Activated naive CD8-positive, alpha-beta T cell treated with anti-CD3 and anti-CD28 coated beads, Interleukin-2, amount 10 ng/mL, durations not matched to agents 7 days and 5 days (primary cell): ENCODE measurements at regions not wholly inside any gene's neighbourhood (a gene's known extent, or its start where the extent isn't known, plus 50 kb on each side); places are given as distances from the start of the nearest gene placed in this dataset.
"Not testable (repeated sequence)": the region's sequence is repeated elsewhere in the genome, so short reads cannot be mapped to it uniquely, and the experiment has no call there.

Source experiments
- ATAC-seq: fragments of 150-1000 bp; cut with Tn5 transposase; one replicate; pipeline ENCODE4 v1.10.0; 2021; ENCODE audit warnings: low read depth, moderate library complexity
- POLR2A ChIA-PET: fragments of 350-600 bp; sonication (Branson Sonifier 250); formaldehyde crosslinking; loops from one replicate; lab custom pipeline; 2021; ENCODE audit warnings: antibody characterized with exemption; lab: Charles Lee
- DNase-seq: peaks from one replicate; pipeline ENCODE4 v3.0.0; 2021
- H3K27ac Mint-ChIP-seq: one replicate; pipeline ENCODE4 v1.8.0; 2022; ENCODE audit warnings: mild to moderate bottlenecking, mixed read lengths
- H3K27me3 Mint-ChIP-seq: one replicate; pipeline ENCODE4 v1.8.0; 2022; ENCODE audit warnings: mild to moderate bottlenecking, moderate library complexity, mixed read lengths
- H3K36me3 Mint-ChIP-seq: one replicate; pipeline ENCODE4 v1.8.0; 2021; ENCODE audit warnings: mild to moderate bottlenecking, mixed read lengths
- H3K4me1 Mint-ChIP-seq: one replicate; pipeline ENCODE4 v1.8.0; 2021; ENCODE audit warnings: mixed read lengths
- H3K4me3 Mint-ChIP-seq: one replicate; pipeline ENCODE4 v1.8.0; 2022; ENCODE audit warnings: mild to moderate bottlenecking, moderate library complexity, mixed read lengths
- H3K9me3 Mint-ChIP-seq: one replicate; pipeline ENCODE4 v1.8.0; 2021; ENCODE audit warnings: mixed read lengths

DNA sequence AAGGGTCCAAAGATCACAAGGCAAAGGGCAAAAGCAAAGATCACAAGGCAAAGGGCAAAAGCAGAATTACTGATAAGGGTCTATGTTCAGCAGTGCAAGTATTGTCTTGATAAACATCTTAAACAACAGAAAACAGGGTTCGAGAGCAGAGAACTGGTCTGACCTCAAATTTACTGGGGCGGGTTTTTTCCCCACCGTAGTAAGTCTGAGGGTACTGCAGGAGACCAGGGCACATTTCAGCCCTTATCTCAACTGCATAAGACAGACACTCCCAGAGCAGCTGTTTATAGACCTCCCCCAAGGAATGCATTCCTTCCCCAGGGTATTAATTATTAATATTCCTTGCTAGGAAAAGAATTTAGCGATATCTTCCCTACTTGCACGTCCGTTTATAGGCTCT is 61.3 kb downstream of the ZNF860 start:
- H3K27ac Mint-ChIP-seq, H3K36me3 Mint-ChIP-seq, POLR2A ChIA-PET, ATAC-seq, DNase-seq, H3K27me3 Mint-ChIP-seq, H3K4me3 Mint-ChIP-seq, H3K4me1 Mint-ChIP-seq: not testable (repeated sequence)
- H3K9me3 Mint-ChIP-seq = peaks cover 14% of the 10 kb centered on the region

DNA sequence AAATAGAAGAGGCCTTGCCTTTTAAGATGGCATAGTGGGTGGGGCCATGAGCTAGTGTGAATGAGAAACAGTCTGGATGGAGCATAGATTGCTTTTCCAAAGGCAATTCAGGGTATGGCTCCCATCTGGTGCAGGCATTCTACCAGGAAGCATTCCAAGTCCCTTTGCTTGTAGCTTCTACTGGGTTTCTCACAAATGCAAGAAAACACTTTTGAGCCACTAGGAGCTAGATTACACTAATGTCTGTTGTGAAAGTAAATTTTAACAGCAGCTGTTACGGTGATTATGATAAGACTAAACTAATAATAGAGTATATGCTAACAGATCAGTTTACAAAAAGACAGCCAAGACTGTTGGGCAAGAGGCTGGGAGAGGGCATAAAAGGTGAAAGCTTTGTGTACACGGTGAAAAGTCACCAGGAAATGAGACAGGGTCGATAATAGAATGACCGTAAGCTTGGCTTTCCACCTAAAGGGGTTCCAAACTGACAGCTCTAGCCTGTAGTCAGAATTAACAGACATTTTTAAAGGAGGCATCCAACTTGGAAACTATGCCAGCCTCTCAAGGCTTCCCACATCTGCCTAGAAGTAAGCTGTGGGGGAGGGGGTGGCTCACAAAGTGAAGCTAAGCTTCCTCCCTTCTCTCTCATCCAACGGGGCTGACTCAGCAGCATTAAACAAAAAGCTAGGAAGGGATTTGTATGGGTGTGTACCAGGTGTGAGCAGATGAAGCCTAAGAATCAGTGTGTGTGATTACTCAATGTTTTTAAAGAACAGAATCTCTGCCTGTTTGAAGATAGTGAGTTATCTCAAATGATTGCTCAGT is 61.1 kb upstream of the GPD1L start:
- Mint-ChIP-seq H3K4me1 (no peaks in the 10 kb centered on the region), H3K4me3 (no peak overlapping the region), H3K27ac (no peak overlapping the region), H3K9me3 (peaks cover 15% of the 10 kb centered on the region), H3K36me3 (peaks cover 2% of the 10 kb centered on the region), H3K27me3 (no peaks in the 10 kb centered on the region)
- DNase-seq (no peak), ATAC-seq (no peak)
- POLR2A ChIA-PET = interaction anchor here (0.6 kb wide), 1 partner anchor 35 kb away, joined by 3 read pairs; no protein-coding TSS in a partner anchor

DNA sequence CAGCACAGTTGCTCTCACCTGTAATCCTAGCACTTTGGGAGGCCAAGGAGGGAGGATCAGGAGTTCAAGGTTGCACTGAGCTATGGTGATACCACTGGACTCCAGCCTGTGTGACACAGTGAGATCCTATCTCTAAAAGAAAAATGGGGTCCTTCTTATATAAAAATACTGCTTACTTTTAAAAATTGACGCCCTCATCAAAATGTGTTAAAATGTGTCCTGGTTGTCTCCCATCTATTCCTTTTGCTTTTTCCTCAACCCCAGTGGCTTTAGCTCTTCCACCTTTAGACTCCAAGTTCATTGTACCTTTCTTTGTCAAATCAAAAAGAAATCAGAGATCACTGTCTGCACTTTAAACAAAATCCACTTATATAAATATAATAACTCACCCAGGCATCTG is 60.3 kb upstream of the GPD1L start:
- DNase-seq (no peak), ATAC-seq (no peak)
- H3K4me3 Mint-ChIP-seq = no peak overlapping the region
- H3K9me3 Mint-ChIP-seq = peaks cover 15% of the 10 kb centered on the region
- peaks cover 2% of the 10 kb centered on the region for H3K36me3 Mint-ChIP-seq
- no peaks in the 10 kb centered on the region for H3K27me3 Mint-ChIP-seq
- POLR2A ChIA-PET = no interaction called here
- H3K27ac Mint-ChIP-seq = no peak overlapping the region
- H3K4me1 Mint-ChIP-seq = no peaks in the 10 kb centered on the region

DNA sequence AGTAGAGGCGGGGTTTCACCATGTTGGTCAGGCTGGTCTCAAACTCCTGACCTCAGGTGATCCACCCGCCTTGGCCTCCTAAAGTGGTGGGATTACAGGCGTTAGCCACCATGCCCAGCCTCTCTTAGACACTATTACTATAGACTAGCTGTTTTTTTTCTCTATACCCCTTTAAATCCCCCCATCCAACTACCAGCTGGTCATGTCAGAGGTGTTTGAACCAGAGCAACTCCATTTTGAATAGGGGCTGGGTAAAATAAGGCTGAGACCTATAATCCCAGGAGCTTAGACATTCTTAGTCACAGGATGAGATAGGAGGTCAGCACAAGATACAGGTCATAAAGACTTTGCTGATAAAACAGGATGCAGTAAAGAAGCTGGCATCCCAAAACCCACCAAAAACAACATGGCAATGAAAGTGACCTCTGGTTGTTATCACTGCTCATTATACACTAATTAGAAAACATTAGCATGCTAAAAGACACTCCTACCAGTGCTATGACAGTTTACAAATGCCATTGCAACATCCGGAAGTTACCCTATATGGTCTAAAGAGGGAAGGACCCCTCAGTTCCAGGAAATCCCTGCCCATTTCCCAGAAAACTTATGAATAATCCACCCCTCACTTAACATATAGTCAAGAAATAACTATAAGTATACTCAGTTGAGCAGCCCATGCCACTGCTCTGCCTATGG is 57.8 kb upstream of the GPD1L start:
- H3K27ac Mint-ChIP-seq = no peak overlapping the region
- H3K9me3 Mint-ChIP-seq = peaks cover 3% of the 10 kb centered on the region
- no peaks in the 10 kb centered on the region for H3K4me1 Mint-ChIP-seq
- H3K27me3 Mint-ChIP-seq = peaks cover 3% of the 10 kb centered on the region
- H3K4me3 Mint-ChIP-seq = no peak overlapping the region
- no peak for DNase-seq
- H3K36me3 Mint-ChIP-seq = no peaks in the 10 kb centered on the region
- POLR2A ChIA-PET = no interaction called here
- ATAC-seq = no peak

DNA sequence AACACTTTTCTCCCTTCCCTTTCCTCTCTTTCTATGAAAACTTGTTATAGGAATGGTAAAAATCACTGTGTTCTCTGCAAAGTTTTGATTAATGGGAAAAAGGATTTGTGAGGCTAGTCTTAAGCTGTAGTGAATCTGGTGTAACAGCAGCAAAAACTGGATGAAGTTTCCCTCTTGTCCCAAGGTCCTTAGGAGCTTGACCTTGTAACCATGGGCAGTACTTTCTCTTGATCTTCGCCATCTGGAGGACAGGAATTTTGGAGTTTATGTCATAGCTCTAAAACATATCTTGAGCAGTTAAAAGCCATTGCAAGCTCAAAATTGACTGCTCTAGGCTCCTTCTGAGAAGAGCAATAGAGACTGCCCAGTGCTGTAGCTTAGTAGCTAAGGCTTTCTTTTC is 56.5 kb upstream of the GPD1L start:
- peaks cover 5% of the 10 kb centered on the region for H3K27me3 Mint-ChIP-seq
- no peak for ATAC-seq

DNA sequence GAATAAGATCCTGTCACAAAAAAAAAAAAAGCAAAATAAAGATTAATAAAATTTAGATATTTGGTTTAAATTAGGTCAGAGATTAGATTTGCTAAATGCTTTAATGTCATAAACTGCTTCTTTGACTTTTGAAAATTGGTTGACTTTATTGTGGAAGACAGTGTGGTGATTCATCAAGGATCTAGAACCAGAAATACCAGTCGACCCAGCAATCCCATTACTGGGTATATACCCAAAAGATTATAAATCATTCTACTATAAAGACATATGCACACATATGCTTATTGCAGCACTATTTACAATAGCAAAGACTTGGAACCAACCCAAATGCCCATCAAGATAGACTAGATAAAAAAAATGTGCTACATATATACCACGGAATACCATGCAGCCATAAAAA is 54.2 kb upstream of the GPD1L start:
- H3K27ac Mint-ChIP-seq, H3K9me3 Mint-ChIP-seq, DNase-seq, H3K27me3 Mint-ChIP-seq, H3K4me3 Mint-ChIP-seq, H3K4me1 Mint-ChIP-seq, ATAC-seq, H3K36me3 Mint-ChIP-seq, POLR2A ChIA-PET: not testable (repeated sequence)

More for the DNA sequence above, 56.5 kb upstream of the GPD1L start:
- POLR2A ChIA-PET = no interaction called here
- Mint-ChIP-seq H3K36me3 (no peaks in the 10 kb centered on the region), H3K4me1 (no peaks in the 10 kb centered on the region), H3K9me3 (peaks cover 4% of the 10 kb centered on the region), H3K27ac (no peak overlapping the region), H3K4me3 (no peak overlapping the region)
- no peak for DNase-seq

DNA sequence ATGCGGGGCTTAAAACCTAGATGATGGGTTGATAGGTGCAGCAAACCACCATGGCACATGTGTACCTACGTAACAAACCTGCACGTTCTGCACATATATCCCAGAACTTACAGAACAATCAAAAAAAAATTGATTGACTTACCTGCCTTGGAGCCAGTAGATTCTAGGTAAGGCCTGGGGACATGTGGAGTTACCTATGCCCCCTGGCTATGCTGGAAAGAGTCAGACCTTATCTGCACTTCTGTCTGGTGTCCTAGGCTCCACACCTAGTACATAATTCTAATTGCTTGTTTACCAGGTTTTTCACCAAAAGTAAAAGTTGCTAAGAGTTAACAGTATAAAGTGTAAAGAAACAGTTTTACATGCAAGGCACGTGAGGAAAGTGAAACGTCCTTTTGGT is 53.6 kb upstream of the GPD1L start:
- H3K27me3 Mint-ChIP-seq, H3K9me3 Mint-ChIP-seq, H3K36me3 Mint-ChIP-seq, H3K4me3 Mint-ChIP-seq, POLR2A ChIA-PET, ATAC-seq, H3K27ac Mint-ChIP-seq, DNase-seq: not testable (repeated sequence)
- H3K4me1 Mint-ChIP-seq = peaks cover 12% of the 10 kb centered on the region

DNA sequence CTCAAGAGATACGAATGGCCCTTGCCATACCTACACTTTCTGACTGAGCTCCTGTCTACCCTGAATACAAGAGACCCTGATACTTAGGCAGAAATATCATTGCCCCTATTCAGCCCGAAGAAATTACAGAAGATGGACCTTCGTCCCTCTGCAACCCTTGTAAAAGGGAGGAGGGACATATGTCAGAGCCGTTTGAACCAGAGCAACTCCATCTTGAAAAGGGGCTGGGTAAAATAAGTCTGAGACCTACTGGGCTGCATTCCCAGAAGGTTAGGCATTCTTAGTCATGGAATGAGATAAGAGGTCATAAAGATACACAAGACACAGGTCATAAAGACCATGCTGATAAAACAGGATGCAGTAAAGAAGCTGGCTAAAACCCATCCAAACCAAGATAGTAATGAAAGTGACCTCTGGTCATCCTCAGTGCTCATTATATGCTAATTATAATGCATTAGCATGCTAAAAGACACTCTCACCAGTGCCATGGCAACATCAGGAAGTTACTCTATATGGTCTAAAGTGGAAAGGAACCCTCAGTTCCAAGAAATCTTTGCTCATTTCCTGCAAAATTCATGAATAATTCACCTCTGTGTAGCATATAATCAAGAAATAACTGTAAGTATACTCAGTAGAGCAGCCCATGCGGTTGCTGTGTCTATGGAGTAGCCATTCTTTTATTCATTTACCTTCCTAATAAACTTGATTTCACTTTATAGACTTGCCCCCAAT is 49.7 kb upstream of the GPD1L start:
- POLR2A ChIA-PET = no interaction called here
- ATAC-seq = peak; percentile 65
- peaks cover 5% of the 10 kb centered on the region for H3K27me3 Mint-ChIP-seq
- no peak overlapping the region for H3K4me3 Mint-ChIP-seq
- peaks cover 4% of the 10 kb centered on the region for H3K36me3 Mint-ChIP-seq
- H3K27ac Mint-ChIP-seq = no peak overlapping the region
- H3K9me3 Mint-ChIP-seq = peaks cover 10% of the 10 kb centered on the region
- peaks cover 13% of the 10 kb centered on the region for H3K4me1 Mint-ChIP-seq
- no peak for DNase-seq
